Bronchial epithelial cell (primary cell): ENCODE measurements at regions not wholly inside any gene's neighbourhood (a gene's known extent, or its start where the extent isn't known, plus 50 kb on each side); places are given as distances from the start of the nearest gene placed in this dataset.

Experiments used
- DNase-seq: peaks from one replicate; pipeline ENCODE4 v3.0.0-alpha.2; 2010; ENCODE audit warnings: low read depth
- FAIRE-seq: peaks from 2 replicates; lab custom pipeline; 2011; peaks lifted over from hg19 to GRCh38; lab: Jason Lieb, UNC
- H3K27me3 ChIP-seq: 2 replicates; pipeline ENCODE4 v1.5.1; 2011; ENCODE audit warnings: low read length; ENCODE audit not compliant: control insufficient read depth, insufficient read depth
- H3K36me3 ChIP-seq: 2 replicates; pipeline ENCODE4 v1.5.1; 2011; ENCODE audit warnings: low read length; ENCODE audit not compliant: control insufficient read depth, insufficient read depth
- H3K4me3 ChIP-seq: 2 replicates; pipeline ENCODE4 v1.5.1; 2011; ENCODE audit warnings: mild to moderate bottlenecking, low read depth, low read length, control low read depth
- TF ChIP-seq, protein P1 (sequence below): IDR thresholded peaks from 2 replicates; pipeline ENCODE4 v1.5.1; 2011; ENCODE audit warnings: mild to moderate bottlenecking, moderate library complexity, low read length, control low read depth, inconsistent platforms; ENCODE audit not compliant: insufficient read depth, severe bottlenecking

DNA sequence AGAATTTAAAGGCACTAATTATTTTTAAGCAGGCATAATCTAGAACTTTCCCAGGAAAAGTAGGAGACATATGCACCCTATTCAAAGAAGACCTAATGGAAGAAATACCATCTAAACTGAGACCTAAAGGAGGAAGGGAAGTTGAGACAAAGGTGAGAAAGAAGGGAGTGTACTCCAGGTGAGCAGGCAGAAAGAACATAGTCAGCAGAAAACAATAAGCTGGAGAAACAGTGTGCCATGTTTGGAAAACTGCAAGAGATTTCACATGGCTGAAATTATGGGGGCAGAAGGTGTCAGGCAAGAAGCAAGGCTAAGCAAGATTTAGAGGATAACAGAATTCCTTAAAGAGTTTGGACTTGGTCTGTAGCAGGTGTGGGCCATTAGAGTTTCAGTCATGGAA lies 167.0 kb upstream of the USP25 start:
- no peak for FAIRE-seq
- Histone ChIP-seq H3K4me3 (no peak overlapping the region), H3K27me3 (no peaks in the 10 kb centered on the region), H3K36me3 (no peaks in the 10 kb centered on the region)
- TF ChIP-seq, protein P1, sequence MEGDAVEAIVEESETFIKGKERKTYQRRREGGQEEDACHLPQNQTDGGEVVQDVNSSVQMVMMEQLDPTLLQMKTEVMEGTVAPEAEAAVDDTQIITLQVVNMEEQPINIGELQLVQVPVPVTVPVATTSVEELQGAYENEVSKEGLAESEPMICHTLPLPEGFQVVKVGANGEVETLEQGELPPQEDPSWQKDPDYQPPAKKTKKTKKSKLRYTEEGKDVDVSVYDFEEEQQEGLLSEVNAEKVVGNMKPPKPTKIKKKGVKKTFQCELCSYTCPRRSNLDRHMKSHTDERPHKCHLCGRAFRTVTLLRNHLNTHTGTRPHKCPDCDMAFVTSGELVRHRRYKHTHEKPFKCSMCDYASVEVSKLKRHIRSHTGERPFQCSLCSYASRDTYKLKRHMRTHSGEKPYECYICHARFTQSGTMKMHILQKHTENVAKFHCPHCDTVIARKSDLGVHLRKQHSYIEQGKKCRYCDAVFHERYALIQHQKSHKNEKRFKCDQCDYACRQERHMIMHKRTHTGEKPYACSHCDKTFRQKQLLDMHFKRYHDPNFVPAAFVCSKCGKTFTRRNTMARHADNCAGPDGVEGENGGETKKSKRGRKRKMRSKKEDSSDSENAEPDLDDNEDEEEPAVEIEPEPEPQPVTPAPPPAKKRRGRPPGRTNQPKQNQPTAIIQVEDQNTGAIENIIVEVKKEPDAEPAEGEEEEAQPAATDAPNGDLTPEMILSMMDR, result no peak
- DNase-seq, result no peak

DNA sequence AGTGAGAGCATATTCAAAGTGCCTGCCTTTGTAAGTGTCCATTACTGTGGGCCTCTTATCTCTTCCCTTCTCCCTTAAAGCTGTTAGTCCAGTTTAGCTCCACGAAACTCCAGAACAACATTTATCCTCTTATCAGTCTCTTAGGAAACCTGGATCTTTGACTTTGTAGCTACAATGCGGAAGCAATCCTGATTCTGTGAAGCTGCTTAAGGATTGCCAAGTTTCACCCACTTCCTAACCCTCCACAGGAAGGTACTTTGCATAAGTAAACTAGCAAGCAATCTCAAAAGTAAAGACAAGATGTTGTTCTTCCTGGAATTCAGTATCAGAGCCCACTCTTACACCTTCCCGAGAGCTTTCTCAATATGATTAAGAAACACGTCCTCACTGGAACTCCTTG lies 164.9 kb upstream of the USP25 start:
- TF ChIP-seq, protein P1, result no peak
- Histone ChIP-seq H3K4me3 (no peak overlapping the region), H3K27me3 (no peaks in the 10 kb centered on the region), H3K36me3 (no peaks in the 10 kb centered on the region)
- FAIRE-seq, result no peak
- peak; percentile 50 for DNase-seq

DNA sequence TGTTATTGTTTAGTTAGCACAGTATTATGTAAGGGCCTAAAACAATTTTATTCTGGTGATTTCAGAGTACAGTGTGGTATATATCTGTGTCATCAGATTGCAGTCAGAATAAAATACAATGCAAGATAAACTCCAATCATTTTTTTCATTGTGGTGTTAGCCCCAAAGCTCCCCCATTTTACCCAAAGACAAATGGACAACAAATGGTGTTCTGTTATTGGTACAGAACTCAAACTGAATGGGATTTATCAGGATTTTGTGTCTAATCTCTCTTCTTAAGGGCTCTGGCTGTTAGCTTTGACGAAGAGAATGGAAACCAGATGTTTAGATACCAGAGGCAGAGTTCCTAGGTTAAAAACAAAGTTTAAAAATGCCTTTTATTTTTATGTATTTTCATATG lies 163.1 kb upstream of the USP25 start:
- no peaks in the 10 kb centered on the region for H3K27me3 ChIP-seq

DNA sequence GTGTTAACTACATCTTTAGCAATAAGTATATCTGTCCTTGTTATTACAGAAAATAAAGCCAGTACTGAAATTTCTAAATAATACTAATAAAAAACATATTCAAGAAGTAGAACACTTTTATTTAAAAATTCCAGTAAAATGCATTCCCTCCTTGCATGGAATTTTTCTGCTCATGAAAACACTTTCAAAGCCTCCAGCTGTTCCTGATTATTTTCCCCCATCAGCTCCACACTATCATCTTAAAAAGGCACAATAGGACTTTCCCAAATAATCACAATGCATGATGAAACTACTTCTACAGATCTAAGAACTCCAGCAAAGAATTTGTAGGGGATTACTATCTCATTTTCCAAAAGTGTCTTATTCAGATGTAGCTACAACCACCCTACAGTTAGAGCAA lies 162.6 kb upstream of the USP25 start:
- TF ChIP-seq, protein P1, result no peak
- no peak overlapping the region for H3K4me3 ChIP-seq
- DNase-seq (no peak), FAIRE-seq (no peak)
- H3K36me3 ChIP-seq, result no peaks in the 10 kb centered on the region
- no peaks in the 10 kb centered on the region for H3K27me3 ChIP-seq

More for the DNA sequence above, 163.1 kb upstream of the USP25 start:
- FAIRE-seq (no peak), DNase-seq (no peak)
- H3K36me3 ChIP-seq, result no peaks in the 10 kb centered on the region
- TF ChIP-seq, protein P1, result no peak
- H3K4me3 ChIP-seq, result no peak overlapping the region

DNA sequence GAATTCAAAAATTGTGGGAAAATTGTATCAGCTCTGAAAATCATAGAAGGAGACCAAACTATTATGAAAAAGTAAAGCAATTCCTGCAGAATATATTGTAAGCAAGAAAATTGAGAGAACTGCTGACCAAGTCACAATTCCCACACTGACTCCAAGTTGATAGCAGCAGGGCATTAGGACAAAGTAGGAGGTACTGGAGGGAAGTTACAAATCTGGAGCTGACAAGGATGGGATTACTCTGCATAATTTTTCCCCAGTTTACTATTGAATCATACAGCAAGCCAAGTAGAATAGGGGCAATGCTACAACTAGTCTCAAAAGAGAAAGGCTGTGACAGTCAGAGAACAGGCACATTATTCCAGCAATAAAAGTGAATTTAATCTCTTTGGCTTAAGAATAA lies 161.3 kb upstream of the USP25 start:
- H3K36me3 ChIP-seq, result no peaks in the 10 kb centered on the region
- no peaks in the 10 kb centered on the region for H3K27me3 ChIP-seq
- DNase-seq (no peak), FAIRE-seq (no peak)
- no peak overlapping the region for H3K4me3 ChIP-seq
- TF ChIP-seq, protein P1, result no peak

DNA sequence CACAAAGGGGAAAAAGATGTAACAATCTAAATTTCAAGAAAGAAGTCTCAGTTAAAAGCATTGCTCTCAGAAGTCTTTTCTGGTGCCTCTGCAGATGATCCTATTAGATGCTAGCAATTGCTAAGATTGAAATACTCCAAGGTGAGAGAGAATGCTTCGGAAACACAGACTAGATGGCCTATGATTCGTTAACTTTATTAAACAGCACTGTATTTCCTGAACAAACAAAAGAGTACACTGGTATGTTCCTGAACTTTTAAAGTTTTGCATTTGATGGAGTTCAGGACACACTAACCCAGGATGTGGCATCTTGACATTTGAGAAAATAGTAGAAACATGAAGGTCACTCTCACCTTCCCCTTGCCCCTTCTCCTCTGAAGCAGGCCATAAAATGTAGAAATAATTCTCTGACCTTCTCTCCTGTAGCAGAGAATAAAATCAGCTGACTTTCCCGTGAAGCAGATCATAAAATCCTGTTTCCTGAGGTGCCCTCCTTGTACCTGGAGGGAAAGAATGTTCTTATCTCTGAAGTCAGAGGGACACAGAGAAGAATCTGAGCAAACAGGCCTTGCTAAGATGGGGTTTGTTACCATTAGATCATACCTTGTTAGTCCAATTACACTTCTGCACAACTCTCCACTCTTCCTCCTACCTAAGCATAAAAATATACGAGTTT lies 142.9 kb upstream of the USP25 start:
- no peaks in the 10 kb centered on the region for H3K27me3 ChIP-seq
- TF ChIP-seq, protein P1, result no peak
- FAIRE-seq (no peak), DNase-seq (no peak)
- no peaks in the 10 kb centered on the region for H3K36me3 ChIP-seq
- H3K4me3 ChIP-seq, result no peak overlapping the region
